GM18909 (cell line): ENCODE measurements at regions not wholly inside any gene's neighbourhood (a gene's known extent, or its start where the extent isn't known, plus 50 kb on each side); places are given as distances from the start of the nearest gene placed in this dataset.

Experiments used
- ATAC-seq: cut with Tn5 transposase; IDR thresholded peaks from one replicate; pipeline ENCODE4 v1.9.1; 2021; ENCODE audit warnings: mild to moderate bottlenecking; ENCODE audit not compliant: unreplicated experiment, poor library complexity

DNA sequence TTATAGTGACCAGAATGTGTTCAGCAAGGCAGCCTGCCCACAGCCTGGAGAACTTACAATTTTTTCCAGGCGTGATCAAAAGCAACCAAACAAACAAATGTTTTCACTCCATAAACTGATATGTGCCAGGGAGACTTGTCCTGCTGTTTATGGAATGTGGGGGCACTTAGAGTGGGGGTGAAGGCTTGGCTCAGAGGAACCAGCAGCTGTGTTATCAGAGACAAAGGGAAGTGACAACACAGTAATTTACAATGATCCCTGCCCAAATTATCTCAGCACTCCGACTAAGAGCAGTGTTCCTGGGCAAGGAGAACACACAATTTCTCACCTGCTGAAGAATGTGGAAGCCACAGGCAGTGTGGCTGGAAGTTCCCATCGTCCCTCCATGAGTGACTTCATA lies 429.1 kb upstream of the IRX4 start:
- no peak for ATAC-seq

DNA sequence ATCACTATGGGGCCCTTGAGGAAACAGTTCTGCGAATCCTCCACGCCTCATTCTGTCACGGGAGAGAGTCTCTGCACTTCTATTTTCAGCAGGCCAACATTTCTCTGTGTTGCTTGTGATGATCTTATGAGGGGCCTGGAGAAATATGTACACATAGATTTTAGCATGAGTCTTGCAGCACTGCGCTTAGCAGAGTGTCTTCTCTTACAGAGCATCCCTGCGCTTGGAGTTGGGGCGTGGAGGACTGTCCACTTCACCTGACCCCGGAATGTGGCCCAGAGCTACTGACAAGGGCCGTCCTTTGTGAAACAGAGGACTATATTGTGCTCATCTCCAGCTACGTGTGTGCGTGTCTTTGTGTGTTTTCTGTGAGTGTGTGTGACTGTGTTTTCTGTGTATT lies 428.2 kb upstream of the IRX4 start:
- no peak for ATAC-seq

DNA sequence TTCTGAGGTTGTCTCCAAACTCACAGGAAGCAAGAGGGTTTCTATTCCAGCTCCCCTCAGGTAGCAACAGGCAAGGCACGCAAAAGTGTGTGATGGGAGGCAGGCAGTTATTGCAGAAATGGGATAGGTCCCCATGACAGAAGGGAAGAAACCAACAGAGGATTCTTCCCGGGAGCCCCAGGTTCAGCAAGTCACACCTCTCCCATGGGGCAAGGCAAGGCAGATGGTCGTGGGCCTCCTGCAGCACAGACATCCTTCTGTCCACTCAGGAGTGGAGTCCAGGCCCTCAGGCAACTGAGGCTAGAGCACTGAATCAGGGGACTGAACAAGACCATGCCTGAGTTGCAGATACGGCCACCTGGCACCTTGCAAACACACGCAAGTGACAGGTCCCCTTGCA lies 424.9 kb upstream of the IRX4 start:
- no peak for ATAC-seq

DNA sequence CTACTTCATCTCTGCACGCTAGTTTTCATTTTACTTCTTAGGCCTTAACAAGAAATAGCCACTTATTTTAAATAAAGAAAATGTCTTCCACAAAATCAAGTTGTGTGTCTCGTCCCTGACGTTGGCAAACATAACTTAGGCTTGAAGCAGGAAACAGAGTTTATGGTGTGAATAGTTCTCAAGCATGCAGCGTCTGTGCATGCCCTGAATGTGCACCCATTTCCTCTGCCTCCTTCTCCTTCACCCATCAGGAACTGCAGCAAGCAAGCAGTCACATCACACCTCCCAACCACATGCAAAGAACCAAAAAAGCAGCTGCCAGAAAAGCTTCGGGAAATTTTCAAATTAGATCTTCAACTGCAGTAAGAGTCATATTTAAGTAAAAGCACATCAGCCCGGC lies 424.0 kb upstream of the IRX4 start:
- no peak for ATAC-seq

DNA sequence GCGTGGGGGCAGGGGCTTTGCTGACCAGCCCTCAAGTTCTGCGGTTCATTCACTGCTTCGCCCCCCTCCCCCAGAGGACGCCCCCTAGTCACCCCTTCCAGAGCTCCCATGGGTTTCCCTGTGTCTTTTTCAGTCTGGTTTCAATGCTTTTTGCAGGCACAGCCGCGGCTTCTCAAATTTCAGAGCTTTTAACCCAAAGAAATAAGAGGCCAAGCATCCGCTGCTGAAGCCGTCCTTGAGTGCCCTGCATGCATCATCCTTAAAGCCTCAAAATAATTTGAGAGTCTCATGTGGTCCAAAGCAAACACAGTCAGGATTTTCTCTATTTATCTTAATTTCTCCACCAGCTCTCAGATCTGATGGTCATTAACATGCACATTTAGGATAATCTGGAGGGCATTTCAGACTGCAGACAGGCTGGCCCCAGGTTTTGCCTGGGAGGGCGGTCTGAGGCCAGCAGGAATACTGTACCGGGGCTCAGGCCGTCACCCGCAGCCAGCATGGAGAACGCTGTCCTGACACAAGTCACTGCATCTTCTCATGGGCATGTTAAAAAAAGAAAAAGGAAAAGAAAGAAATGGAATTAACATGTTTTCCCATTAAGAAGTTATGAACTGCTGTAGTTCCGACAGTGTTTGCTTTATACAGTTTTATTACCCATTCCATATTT lies 420.8 kb upstream of the IRX4 start:
- no peak for ATAC-seq

DNA sequence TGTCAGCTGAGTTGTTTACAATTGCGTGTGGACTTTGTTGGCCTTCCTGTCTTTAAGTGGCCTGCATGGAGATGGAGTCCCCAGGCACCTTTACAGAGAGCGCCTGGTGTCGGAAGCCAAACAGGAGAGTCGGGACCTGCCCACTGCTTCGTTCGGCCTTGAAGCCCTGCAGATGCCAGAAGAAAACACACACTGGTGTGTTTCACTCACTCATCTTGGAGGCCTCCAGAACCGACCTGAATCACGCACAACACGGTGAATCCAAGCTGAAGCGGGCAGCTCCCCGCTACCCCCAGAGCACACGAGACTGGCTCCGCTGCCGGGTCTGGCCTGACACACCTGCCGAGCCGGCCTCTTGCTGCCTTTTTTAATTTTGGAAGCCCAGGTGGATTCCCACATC lies 419.4 kb upstream of the IRX4 start:
- ATAC-seq = no peak

DNA sequence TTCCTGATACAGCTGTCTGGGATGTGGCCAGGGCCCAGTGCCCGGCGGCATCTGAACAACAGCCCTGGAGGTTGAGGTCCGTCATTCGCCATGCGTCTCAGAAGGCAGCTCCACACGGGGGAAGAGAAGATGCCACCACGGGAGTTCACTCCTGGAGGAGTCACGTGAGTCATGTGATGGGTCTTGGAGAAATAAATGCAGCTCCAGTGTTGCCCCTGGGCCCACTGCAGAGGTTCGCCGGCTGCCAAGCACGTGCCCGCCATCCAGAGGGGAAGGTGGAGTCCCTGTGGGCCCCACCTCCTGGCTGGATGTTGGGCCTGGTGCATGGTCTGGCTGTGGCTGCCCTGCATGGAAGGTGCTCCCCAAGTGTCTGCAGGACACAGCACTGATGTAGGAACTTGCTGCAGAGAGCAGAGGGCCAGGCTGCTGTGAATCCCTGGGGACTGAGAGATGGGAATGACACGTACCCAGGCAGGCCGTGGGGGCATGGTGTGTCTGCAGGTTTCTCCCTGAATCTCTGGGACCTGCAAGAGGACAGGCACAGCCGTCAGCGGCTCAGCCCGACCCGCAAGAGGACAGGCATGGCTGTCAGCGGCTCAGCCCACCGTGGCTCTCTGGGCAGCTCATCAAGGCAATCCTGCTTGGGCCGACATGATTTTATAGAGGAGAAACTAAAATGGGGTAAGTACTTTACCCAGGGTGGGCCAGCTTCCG lies 418.3 kb upstream of the IRX4 start:
- no peak for ATAC-seq

DNA sequence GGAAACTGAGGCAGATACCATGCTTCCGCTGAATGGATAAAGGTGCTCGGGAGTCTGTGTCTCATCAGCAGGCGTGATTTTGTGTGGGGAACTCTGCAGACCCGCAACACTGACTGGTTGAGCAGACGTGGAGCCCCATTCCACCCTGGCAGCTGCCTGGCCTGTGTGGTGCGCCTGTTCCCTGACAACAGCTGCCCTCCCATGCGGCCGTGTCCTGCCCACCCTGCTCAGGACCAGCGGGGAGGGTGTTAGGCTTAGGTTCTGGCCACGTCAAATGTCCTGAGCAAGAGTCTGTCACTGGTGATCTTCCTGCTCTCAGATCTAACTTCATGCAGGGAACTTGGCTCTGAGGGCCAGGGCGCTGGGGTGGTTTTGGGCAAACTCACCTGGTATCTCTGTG lies 417.7 kb upstream of the IRX4 start:
- no peak for ATAC-seq

DNA sequence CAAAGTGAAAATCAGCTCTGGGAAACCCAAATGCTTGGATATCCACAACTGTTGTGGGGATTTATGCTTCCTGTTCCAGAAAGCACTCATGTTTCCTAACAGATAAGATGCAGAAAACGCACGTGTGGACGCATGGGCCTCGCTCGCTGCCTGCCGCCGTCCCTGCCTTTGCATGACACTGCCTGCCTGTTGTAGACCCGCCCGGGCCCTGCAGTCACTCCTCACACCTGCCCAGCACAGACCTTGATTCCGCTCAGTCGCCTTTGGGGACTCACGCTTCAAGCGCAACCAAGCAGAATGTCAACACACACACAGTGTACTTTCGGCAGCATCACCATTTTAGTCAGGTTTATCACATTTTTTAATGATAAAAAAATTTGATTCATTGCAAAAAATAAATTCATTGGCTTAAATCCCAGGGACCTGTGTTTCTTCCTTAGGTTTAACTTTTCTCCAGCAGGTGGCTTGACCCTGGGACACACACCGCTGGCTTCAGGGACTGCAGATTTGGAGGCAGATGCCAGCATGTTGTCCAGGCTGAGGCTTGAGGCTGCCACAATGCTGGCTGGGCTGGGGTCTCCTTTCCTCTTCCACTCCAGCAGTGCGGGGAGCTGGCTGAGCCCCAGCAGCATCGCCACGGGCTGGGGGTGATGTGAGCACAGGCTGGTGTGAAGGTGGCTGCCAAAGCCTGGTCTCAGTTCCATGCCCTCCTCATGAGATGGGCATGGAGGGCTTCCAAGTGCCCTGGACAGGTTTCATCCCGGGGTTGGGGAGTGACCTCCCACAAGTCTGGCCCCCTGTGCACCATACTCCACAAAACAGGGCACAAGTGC lies 416.9 kb upstream of the IRX4 start:
- ATAC-seq = no peak

DNA sequence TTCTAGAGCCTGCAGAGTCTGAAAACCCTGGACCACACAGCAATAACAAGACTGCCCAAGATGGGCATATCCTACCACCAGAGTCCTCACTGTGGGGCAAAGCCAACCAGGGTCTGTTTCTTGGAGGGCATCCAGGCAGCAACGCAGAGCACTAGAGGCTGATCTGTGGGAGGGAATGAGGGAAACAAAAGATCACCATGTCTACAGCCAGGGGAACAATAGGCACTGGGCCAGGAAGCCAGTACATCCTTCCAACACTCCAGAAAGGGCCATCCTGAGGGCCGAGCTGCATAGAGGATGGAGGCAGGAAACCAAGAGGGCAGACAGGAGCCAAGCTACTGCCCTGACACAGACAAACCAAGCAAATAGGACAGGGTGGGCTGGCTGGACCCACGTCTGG lies 416.1 kb upstream of the IRX4 start:
- ATAC-seq = no peak

DNA sequence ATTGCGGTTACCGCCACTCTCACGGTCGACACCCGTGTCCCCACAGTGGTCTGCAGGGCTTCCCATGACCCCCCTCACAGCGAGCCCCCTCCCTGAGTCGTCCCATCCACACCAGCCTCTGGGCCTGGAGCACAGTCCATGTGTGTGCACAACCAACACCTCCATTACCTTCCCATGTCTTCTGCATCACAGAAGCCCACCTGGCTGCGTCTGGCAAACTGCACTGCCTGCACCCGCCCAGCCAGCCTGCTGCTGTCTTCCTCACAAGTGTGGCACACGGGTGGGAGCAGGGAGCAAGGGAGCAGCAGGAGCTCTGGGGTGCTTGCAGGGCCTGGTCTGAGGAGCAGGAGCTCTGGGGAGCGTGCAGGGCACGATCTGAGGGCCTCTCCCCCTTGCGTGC lies 415.3 kb upstream of the IRX4 start:
- no peak for ATAC-seq

DNA sequence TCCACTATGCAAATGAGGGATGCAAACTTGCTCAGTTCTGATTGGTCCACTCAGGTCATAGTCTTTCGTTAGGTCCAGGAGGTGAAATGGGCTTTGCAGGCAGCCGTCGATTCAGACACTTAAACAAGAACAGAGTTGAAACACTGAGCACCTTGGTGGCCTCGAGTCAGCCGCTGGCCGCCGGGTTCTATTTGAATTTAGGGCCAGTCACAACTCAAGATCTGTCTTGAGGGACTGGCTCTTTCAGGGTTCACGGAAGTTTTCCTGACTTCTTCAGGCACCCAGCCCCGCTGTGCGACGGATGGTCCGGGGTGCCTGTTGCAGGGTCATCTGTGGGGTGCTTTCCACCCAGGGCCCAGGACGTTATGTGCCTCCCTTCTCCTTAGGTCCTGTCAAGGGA lies 412.8 kb upstream of the IRX4 start:
- ATAC-seq = no peak

DNA sequence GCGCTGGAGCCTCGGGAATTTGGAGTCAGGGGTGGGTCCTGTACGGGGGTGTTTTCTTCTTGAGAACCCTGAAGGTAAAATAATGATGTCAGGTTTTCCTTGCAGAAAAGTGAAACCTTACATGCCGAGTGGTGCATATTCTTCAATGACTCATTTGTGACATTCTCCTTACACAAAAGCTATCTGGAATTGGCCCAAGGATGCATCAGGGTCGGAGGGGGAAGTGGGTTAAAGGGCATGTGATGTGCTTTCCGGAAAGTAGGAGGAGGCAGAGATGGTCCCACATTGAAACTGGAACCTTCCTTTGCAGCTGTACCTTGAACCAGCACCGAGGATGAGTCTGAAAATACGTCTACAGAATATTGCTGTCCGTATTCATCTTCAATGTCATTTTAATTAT lies 411.2 kb upstream of the IRX4 start:
- no peak for ATAC-seq

DNA sequence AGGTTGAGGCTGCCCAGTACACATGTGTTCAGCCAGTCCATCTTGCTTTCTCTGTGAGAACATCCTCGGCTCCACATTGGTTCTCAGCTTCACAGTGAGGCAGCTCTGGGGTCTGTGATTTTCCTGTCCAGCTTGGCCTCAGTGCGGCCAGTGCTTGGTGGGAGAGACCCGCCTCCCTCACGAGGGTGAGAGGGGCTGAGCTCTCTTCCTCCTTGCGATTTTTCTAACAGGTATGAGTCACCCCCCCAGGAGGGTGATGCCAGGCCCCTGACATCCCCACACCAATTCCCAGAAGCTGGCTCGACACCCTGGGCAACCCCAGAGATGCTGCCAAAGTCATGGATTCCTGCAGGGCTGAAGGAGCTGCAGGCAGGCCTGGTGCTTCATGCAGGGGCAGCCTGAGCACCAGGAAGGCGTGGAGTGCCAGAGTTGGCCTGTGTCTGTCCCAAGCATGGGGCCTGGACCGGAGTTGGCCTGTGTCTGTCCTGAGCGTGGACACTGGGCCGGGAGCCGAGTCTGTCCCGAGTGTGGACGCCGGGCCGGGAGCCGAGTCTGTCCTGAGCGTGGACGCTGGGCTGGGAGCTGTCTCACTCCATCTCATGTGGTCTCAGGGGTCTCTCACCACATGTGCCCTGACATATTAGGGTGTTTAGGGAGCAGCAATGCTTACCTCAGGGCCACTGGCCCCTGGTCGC lies 408.6 kb upstream of the IRX4 start:
- no peak for ATAC-seq

DNA sequence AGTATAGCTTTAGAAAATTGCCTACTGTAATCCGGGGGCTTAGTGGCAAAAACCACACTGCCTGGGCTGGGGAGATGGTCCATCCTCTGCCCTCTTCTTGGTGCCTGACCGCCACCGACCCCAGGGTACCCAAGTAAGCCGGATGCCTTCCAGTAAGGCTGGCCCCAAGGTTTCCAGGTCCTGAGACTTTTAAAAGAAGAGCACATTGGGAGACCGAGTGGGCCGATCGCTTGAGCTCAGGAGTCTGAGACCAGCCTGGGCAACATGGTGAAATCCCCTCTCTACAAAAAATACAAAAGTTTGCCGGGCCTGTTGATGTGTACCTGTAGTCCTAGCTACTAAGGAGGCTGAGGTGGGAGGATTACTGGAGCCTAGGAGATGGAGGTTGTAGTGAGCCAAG lies 406.7 kb upstream of the IRX4 start:
- ATAC-seq = no peak

DNA sequence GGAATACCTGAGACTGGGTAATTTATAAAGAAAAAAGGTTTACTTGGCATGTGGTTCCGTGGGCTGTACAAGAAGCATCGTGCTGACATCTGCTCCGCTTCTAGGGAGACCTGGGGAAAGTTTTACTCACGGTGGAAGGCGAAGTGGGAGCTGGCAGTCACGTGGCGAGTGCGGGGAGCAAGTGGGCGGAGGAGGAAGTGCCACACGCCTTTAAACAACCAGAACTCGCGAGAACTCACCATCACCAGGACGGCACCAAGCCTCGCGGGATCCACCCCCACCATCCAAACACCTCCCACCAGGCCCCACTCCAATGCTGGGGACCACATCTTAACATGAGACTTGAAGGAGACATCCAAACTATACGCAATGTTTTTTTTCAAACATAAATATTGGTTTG lies 406.2 kb upstream of the IRX4 start:
- no peak for ATAC-seq

DNA sequence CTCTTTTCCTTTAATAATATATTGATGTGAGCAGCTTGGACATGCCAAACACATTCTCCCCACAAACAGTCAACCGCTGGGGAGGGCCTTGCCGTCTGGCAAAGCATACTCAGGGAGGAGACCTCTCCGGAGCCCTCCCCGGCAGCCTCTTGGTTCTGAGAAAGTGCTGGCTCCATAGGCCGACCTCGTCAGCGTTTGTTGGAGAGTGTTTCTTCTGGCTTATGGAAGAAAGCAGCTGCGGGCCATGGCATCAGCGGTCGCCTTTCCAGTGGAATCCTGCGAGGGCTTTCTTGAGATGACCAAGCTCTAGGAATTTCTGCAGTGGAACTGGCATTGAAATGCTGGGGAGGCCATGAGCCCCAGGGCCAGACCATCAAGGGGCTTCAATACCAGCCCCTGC lies 405.7 kb upstream of the IRX4 start:
- no peak for ATAC-seq

DNA sequence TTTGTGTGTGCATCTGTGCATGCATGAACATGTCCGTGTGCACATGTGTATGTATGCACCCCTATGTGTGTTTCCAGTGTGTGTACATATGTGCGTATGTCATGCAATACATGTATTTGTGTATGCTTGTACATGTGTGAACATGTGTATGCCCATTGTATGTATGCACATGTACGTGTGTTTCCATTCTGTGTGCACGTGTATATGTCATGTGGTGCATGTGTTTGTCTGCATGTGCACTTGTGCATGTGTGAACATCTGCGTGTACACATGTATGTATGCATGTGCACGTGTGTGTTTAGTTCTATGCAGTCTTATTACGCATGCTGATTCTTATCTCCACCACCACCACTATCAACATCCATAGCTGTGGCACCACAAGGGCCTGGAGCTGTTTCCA lies 403.5 kb upstream of the IRX4 start:
- no peak for ATAC-seq

DNA sequence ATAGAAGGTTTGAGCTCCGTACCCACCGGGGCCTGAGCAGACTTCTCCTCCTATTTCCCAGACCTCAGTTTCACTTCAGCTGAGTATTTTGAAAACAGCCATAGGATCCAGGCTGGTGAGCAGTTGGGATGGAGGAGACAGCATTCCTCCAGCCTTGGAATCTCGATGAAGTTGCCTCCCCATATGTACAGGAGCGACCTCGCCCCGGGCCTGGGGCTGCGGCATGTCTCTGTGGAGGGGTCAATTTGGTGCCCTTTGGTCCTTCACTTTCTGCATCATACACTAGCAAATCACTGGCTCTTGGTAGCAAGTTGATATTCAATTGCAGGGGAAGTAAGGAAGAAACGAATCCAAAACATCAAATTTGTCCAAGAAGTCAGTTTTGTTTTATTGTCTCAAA lies 402.0 kb upstream of the IRX4 start:
- no peak for ATAC-seq

DNA sequence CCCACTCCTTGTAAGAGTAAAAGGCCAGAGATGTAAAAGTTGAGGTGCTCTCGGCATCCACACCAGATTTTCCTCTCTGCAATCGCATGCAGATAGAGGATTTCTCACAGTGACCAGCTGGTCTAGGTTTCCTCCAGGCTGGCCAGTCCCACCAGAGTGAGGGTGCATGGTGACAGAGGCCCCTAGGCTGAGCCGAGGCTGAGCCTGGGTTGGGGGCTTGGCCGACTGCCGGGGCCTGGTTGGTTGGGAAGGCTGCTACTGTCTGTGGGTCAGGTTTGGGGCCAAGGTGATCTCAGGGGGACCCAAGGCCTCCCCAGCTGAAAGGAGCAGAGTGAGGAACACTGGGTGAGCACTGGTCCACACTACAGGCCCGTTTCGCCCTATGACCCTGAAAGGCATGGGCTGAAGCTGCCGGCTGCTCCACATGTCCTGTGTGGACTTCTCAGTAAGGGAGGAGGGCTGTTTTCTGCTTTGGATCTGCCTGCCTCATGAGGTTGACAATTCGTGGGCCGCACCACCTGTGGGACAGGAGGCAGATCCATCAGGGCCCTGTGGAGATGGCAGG lies 400.8 kb upstream of the IRX4 start:
- ATAC-seq = no peak

DNA sequence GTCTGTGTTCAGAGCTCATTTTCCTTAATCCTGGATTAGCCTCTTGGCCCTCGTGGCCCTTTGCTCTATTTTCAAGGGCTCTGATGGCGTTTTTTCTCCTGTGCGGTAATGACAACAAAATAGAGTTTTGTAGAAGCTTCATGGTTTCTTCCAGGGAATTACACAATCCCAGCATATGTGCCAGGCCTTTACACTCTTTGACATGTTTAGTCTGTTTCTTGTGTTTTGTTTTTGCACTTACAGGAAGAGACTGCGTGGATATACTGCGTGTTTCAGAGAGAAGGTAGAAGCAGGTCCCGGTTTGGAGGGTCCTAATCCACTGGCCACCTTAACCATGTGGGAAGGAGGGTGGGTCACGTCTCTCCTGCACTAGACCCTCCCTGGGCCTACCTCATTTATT lies 400.2 kb upstream of the IRX4 start:
- ATAC-seq = no peak
